Left lung (tissue), 4 donors: ENCODE measurements at regions not wholly inside any gene's neighbourhood (a gene's known extent, or its start where the extent isn't known, plus 50 kb on each side); places are given as distances from the start of the nearest gene placed in this dataset.

Source experiments
- ATAC-seq: fragments of 200-7000 bp; cut with Tn5 transposase; one replicate; pipeline ENCODE4 v1.9.1; 2020; ENCODE audit warnings: moderate library complexity
- DNase-seq, 4 donors: peaks; one replicate each; pipeline ENCODE4 v3.0.0-alpha.2; 2013 to 2020
- H3K27ac ChIP-seq, 2 donors: fragments of 200-600 bp; sonication (generic) in 1 of 2; one replicate each; pipeline versions ENCODE4 v1.5.0 to v1.8.0; 2020 to 2021
- H3K27me3 ChIP-seq, 2 donors: fragments of 200-600 bp; sonication (generic) in 1 of 2; one replicate each; pipeline versions ENCODE4 v1.5.0 to v1.8.0; 2020 to 2021
- H3K36me3 ChIP-seq, 2 donors: fragments of 200-600 bp; sonication (generic) in 1 of 2; one replicate each; pipeline versions ENCODE4 v1.5.0 to v1.8.0; 2020 to 2021
- H3K4me1 ChIP-seq, 2 donors: fragments of 200-600 bp; one replicate each; pipeline ENCODE4 v1.8.0; 2021
- H3K4me3 ChIP-seq, 2 donors: fragments of 200-600 bp; sonication (generic) in 1 of 2; one replicate each; pipeline versions ENCODE4 v1.5.0 to v1.8.0; 2020 to 2021; ENCODE audit warnings: mild to moderate bottlenecking in 1 of 2
- H3K9me3 ChIP-seq, 2 donors: fragments of 200-600 bp; sonication (generic) in 1 of 2; one replicate each; pipeline versions ENCODE4 v1.5.0 to v1.8.0; 2020 to 2021
- intact Hi-C, 2 donors: fragments of 100-400 bp; cut with DNase I; formaldehyde crosslinking; loops; one replicate each; pipeline versions ENCODE4 v1.11.2 to v1.14.2; 2022
- TF ChIP-seq, protein P1 (sequence below), 2 donors: fragments of 200-600 bp; sonication (generic) in 1 of 2; IDR thresholded peaks; one replicate each; pipeline versions ENCODE4 v1.5.0 to v1.8.0; 2021; ENCODE audit warnings: antibody characterized with exemption in 2 of 2
- donor health status: DM: no; HTN: yes; CAD: no.
- donor health status: DM: no; HTN: no; CAD: no.

DNA sequence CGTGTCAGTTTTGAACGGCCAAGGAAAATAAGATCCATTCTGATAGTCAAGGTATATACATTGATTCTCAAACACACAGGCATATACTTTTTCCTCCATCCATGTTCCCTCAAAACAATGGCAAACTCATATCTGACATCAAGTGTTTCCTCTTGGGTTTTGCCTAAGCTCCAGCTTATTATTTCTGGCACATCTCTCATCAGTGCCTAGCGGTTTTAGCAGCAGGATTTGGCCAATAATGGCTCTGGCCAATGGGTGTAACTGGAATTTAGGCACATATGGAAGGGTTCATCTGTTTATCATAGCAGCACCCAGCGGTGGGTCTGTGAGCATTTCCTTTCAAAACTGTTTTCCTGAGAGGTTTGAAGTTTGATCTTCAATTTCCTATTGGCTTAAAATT, 161.6 kb upstream of the TLL1 start:
- ATAC-seq, result no peak

DNA sequence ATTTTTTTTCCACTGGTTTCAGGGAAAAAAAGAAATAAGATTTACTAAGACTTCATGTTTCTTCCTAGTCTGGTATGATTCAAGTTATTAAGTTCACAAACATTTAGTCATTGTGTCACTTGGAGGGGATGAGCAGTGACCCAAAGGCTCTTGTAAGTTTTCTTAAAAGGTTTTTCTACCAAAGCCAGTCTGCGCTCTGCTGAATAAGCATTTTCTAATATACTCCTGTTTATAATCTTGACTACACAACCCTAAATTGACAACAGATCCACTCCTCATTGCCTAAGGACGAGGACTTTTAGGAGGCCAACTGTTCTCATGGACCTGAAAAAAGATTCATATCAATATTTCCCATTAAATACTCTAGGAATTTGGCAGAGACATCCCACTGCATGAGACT, 161.1 kb upstream of the TLL1 start:
- Histone ChIP-seq H3K27me3 (no peaks in the 10 kb centered on the region), H3K36me3 (no peaks in the 10 kb centered on the region), H3K4me3 (no peak overlapping the region), H3K9me3 (no peaks in the 10 kb centered on the region), H3K4me1 (no peaks in the 10 kb centered on the region), H3K27ac (no peak overlapping the region)
- TF ChIP-seq, protein P1, sequence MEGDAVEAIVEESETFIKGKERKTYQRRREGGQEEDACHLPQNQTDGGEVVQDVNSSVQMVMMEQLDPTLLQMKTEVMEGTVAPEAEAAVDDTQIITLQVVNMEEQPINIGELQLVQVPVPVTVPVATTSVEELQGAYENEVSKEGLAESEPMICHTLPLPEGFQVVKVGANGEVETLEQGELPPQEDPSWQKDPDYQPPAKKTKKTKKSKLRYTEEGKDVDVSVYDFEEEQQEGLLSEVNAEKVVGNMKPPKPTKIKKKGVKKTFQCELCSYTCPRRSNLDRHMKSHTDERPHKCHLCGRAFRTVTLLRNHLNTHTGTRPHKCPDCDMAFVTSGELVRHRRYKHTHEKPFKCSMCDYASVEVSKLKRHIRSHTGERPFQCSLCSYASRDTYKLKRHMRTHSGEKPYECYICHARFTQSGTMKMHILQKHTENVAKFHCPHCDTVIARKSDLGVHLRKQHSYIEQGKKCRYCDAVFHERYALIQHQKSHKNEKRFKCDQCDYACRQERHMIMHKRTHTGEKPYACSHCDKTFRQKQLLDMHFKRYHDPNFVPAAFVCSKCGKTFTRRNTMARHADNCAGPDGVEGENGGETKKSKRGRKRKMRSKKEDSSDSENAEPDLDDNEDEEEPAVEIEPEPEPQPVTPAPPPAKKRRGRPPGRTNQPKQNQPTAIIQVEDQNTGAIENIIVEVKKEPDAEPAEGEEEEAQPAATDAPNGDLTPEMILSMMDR (IDR thresholded peaks at IDR 0.05), result no peak
- ATAC-seq (no peak), DNase-seq (no peak)
- intact Hi-C loops, result no loop called here

More for the DNA sequence above, 161.6 kb upstream of the TLL1 start:
- intact Hi-C loops, result no loop called here
- Histone ChIP-seq H3K9me3 (no peaks in the 10 kb centered on the region), H3K4me1 (no peaks in the 10 kb centered on the region), H3K4me3 (no peak overlapping the region), H3K36me3 (no peaks in the 10 kb centered on the region), H3K27me3 (no peaks in the 10 kb centered on the region), H3K27ac (no peak overlapping the region)
- TF ChIP-seq, protein P1 (IDR thresholded peaks at IDR 0.05), result no peak
- no peak for DNase-seq

DNA sequence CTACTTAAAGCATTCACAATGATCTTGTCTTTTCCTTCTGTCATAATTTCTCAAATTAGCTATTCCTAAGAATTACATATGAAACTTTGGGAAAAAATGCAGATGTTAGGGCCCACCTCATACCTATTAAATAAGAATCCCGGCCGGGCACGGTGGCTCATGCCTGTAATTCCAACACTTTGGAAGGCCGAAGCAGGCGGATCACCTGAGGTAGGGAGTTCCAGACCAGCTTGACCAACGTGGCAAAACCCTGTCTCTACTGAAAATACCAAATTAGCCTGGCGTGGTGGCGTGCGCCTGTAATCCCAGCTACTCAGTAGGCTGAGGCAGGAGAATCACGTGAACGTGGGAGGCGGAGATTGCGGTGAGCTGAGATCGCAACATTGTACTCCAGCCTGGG, 158.4 kb upstream of the TLL1 start:
- Histone ChIP-seq H3K27ac (no peak overlapping the region), H3K36me3 (no peaks in the 10 kb centered on the region), H3K4me1 (no peaks in the 10 kb centered on the region), H3K9me3 (no peaks in the 10 kb centered on the region), H3K27me3 (no peaks in the 10 kb centered on the region), H3K4me3 (no peak overlapping the region)
- no peak for ATAC-seq
- TF ChIP-seq, protein P1 (IDR thresholded peaks at IDR 0.05), result no peak
- DNase-seq, result no peak
- intact Hi-C loops, result no loop called here

GRCh38 chr4:165715211-165715610, 157.8 kb upstream of the TLL1 start:
- Histone ChIP-seq H3K4me1 (no peaks in the 10 kb centered on the region), H3K27me3 (no peaks in the 10 kb centered on the region), H3K9me3 (no peaks in the 10 kb centered on the region), H3K27ac (no peak overlapping the region), H3K4me3 (no peak overlapping the region), H3K36me3 (no peaks in the 10 kb centered on the region)
- DNase-seq, result no peak
- intact Hi-C loops, result no loop called here
- TF ChIP-seq, protein P1 (IDR thresholded peaks at IDR 0.05), result no peak
- ATAC-seq, result no peak

GRCh38 chr4:165715989-165716388, 157.0 kb upstream of the TLL1 start:
- H3K4me3 ChIP-seq, result no peak overlapping the region
- intact Hi-C loops, result no loop called here
- H3K4me1 ChIP-seq, result no peaks in the 10 kb centered on the region
- no peak for ATAC-seq
- no peak for DNase-seq
- TF ChIP-seq, protein P1 (IDR thresholded peaks at IDR 0.05), result no peak
- H3K9me3 ChIP-seq, result no peaks in the 10 kb centered on the region
- H3K36me3 ChIP-seq, result no peaks in the 10 kb centered on the region
- no peak overlapping the region for H3K27ac ChIP-seq
- H3K27me3 ChIP-seq, result no peaks in the 10 kb centered on the region
